ENCODE measurements at regions not wholly inside any gene's neighbourhood (a gene's known extent, or its start where the extent isn't known, plus 50 kb on each side); places are given as distances from the start of the nearest gene placed in this dataset.

- Histone ChIP-seq H3K9ac (ENCODE audit: low read depth in 1 of 2, low read length in 2 of 2) (no peak overlapping the region), H3K4me1 (ENCODE audit: control insufficient read depth in 4 of 4, insufficient read depth in 4 of 4, low read length in 3 of 4) (no peaks in the 10 kb centered on the region), H3K36me3 (ENCODE audit: control insufficient read depth in 4 of 4, insufficient read depth in 3 of 4, low read depth in 1 of 4, low read length in 3 of 4) (no peaks in the 10 kb centered on the region), H3K9me3 (ENCODE audit: control insufficient read depth in 4 of 4, low read length in 3 of 4) (no peaks in the 10 kb centered on the region), H3K27me3 (ENCODE audit: control insufficient read depth in 4 of 4, insufficient read depth in 4 of 4, low read length in 3 of 4) (no peaks in the 10 kb centered on the region), H3K4me3 (ENCODE audit: low read depth in 1 of 3, low read length in 3 of 3) (no peak overlapping the region), H3K27ac (ENCODE audit: low read depth in 1 of 2, low read length in 2 of 2) (no peak overlapping the region)
- no peak for DNase-seq (ENCODE audit: low spot score)
- TF ChIP-seq HNF4G (IDR thresholded peaks at IDR 0.05): no peak
- no peak for TF ChIP-seq HNF4A (conservative IDR thresholded peaks at IDR 0.05)
- TF ChIP-seq GABPA (IDR thresholded peaks at IDR 0.05 in 1 of 2, conservative IDR thresholded peaks at IDR 0.05 in 1 of 2): no peak
- no peak for TF ChIP-seq MAX (IDR thresholded peaks at IDR 0.05)
- no peak for TF ChIP-seq FOXA2 (IDR thresholded peaks at IDR 0.05)
- TF ChIP-seq JUND (IDR thresholded peaks at IDR 0.05): no peak
- no peak for TF ChIP-seq NR2F2 (IDR thresholded peaks at IDR 0.05)
- TF ChIP-seq ZBTB33 (IDR thresholded peaks at IDR 0.05): no peak
- TF ChIP-seq CTCF (IDR thresholded peaks at IDR 0.05; ENCODE audit: low read depth, low read length, missing input control): no peak
- TF ChIP-seq REST (IDR thresholded peaks at IDR 0.05): no peak
- TF ChIP-seq ATF3 (IDR thresholded peaks at IDR 0.05): no peak
- TF ChIP-seq RXRA (IDR thresholded peaks at IDR 0.05): no peak
- no peak for TF ChIP-seq TAF1 (conservative IDR thresholded peaks at IDR 0.05)
- TF ChIP-seq SP1 (IDR thresholded peaks at IDR 0.05): no peak
- no peak for TF ChIP-seq RAD21 (IDR thresholded peaks at IDR 0.05)
- no peak for TF ChIP-seq FOXA1 (IDR thresholded peaks at IDR 0.05)
- no peak for TF ChIP-seq EGR1 (IDR thresholded peaks at IDR 0.05; ENCODE audit: low read depth in 2 of 2)
- TF ChIP-seq YY1 (IDR thresholded peaks at IDR 0.05): no peak
- 71% methylated on average over 1 of the region's 1 CpG for WGBS
Measured at GRCh38 chr18:41227993-41228392, 727.0 kb upstream of the PIK3C3 start.

Measured in liver (tissue), 8 donors.